Ovary (tissue), 7 donors: ENCODE measurements at regions not wholly inside any gene's neighbourhood (a gene's known extent, or its start where the extent isn't known, plus 50 kb on each side); places are given as distances from the start of the nearest gene placed in this dataset.

Source experiments
- DNase-seq, 5 donors: peaks; one replicate each; pipeline ENCODE4 v3.0.0-alpha.2; 2019 to 2020
- H3K27ac ChIP-seq, 2 donors: fragments of 200-600 bp; one replicate each; pipeline versions ENCODE4 v1.5.1 to v1.8.0; 2019 to 2022
- H3K27me3 ChIP-seq: fragments of 200-600 bp; one replicate; pipeline ENCODE4 v1.8.0; 2022
- H3K36me3 ChIP-seq: fragments of 200-600 bp; sonication (generic); one replicate; pipeline ENCODE4 v1.5.1; 2019
- H3K4me1 ChIP-seq: one replicate; pipeline ENCODE4 v1.8.1; 2013; ENCODE audit warnings: mild to moderate bottlenecking, moderate library complexity; ENCODE audit not compliant: insufficient read depth
- H3K4me3 ChIP-seq: fragments of 200-600 bp; sonication (generic); one replicate; pipeline ENCODE4 v1.5.1; 2017
- H3K9me3 ChIP-seq, 2 donors: fragments of 200-600 bp in 1 of 2; sonication (generic) in 1 of 2; one replicate each; pipeline versions ENCODE4 v1.5.1 to v1.8.1; 2013 to 2019; ENCODE audit warnings: mild to moderate bottlenecking in 1 of 2, moderate library complexity in 1 of 2
- EP300 ChIP-seq: sonication (generic); formaldehyde crosslinking; IDR thresholded peaks from one replicate; pipeline ENCODE4 v1.6.1; 2017; ENCODE audit warnings: antibody characterized with exemption
- POLR2A ChIP-seq: fragments of 450-650 bp; IDR thresholded peaks from one replicate; pipeline ENCODE4 v1.6.1; 2017; ENCODE audit warnings: antibody characterized with exemption, mild to moderate bottlenecking, moderate library complexity
- WGBS, 3 donors: extraction: QIAGEN DNeasy Blood & Tissue Kit in 1 of 3; methylation state at CpG; one replicate each; pipeline versions ENCODE4 v1.1.5 to v1.1.7; 2013 to 2017; 5-methylcytosine and 5-hydroxymethylcytosine counted together
- intact Hi-C, 4 donors: fragments of 100-400 bp; cut with DNase I; formaldehyde crosslinking; loops; one replicate each; pipeline versions ENCODE4 v1.11.0 to v1.15.1; 2022 to 2023
- TF ChIP-seq, protein P1 (sequence below), 3 donors: fragments of 450-650 bp in 2 of 3; fragments of 200-600 bp in 1 of 3; IDR thresholded peaks; one replicate each; pipeline versions ENCODE4 v1.5.1 to v1.8.0; 2016 to 2022; ENCODE audit warnings: antibody characterized with exemption in 3 of 3, mild to moderate bottlenecking in 1 of 3
- donor health status: DM: no; HTN: no; CAD: no; lungs with moderate emphysema.
- donor health status: DM: no; HTN: no; CAD: no.
- donor health status: Bipolar disorder and iron deficiency.
- donor health status: DM: no; HTN: no; CAD: no.
- donor health status: DM: yes; HTN: yes; CAD: no.

DNA sequence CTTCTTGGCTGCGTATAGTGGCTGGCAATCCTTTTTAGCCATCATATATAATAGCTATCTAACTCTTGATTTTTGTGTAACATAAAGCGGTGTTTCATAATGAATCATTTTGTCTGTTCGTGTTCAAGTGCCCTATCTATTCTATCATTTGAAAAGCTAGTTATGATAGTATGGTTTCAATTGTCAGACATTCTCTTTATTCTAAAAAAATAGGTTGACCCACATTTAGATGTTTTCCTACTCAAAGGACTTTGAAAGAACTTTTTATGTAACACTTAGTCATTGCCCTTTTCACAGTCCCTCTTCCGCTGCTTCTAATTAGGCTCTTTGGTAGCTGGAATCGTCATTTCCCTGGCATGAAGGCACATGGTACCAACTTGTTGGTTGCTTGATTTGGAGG is 272.2 kb upstream of the B3GALT2 start:
- intact Hi-C loops, result no loop called here
- no peaks in the 10 kb centered on the region for H3K9me3 ChIP-seq
- H3K27ac ChIP-seq, result no peak overlapping the region
- no peak for TF ChIP-seq POLR2A
- TF ChIP-seq EP300, result no peak
- TF ChIP-seq, protein P1, sequence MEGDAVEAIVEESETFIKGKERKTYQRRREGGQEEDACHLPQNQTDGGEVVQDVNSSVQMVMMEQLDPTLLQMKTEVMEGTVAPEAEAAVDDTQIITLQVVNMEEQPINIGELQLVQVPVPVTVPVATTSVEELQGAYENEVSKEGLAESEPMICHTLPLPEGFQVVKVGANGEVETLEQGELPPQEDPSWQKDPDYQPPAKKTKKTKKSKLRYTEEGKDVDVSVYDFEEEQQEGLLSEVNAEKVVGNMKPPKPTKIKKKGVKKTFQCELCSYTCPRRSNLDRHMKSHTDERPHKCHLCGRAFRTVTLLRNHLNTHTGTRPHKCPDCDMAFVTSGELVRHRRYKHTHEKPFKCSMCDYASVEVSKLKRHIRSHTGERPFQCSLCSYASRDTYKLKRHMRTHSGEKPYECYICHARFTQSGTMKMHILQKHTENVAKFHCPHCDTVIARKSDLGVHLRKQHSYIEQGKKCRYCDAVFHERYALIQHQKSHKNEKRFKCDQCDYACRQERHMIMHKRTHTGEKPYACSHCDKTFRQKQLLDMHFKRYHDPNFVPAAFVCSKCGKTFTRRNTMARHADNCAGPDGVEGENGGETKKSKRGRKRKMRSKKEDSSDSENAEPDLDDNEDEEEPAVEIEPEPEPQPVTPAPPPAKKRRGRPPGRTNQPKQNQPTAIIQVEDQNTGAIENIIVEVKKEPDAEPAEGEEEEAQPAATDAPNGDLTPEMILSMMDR (IDR thresholded peaks at IDR 0.05), result no peak
- H3K36me3 ChIP-seq, result no peaks in the 10 kb centered on the region
- DNase-seq, result no peak
- 91 to 96% (median 95%) methylated on average over 5 of the region's 5 CpGs for WGBS, 3 donors
- H3K27me3 ChIP-seq, result no peaks in the 10 kb centered on the region
- no peaks in the 10 kb centered on the region for H3K4me1 ChIP-seq
- no peak overlapping the region for H3K4me3 ChIP-seq

DNA sequence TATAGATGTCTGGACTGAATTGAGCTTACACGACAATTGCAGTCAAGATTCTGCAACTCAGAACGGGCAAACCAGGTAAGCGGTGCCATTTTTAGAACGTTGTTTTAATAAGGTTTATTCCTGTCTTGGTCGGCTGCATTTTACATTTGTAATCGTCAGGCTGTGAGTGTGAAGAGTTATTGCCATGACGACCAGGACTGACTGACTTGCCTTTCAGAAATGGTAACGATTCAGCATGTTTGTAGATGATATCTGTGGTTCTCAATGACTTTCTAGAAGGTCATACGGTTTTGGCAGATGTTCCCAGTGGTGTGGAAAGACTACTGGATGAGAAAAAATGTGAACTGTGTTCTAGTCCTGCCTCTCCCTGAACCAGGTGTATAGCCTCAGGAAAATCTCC is 271.3 kb upstream of the B3GALT2 start:
- Histone ChIP-seq H3K27ac (no peak overlapping the region), H3K27me3 (no peaks in the 10 kb centered on the region), H3K4me3 (no peak overlapping the region), H3K4me1 (no peaks in the 10 kb centered on the region), H3K36me3 (no peaks in the 10 kb centered on the region), H3K9me3 (no peaks in the 10 kb centered on the region)
- intact Hi-C loops, result no loop called here
- 69 to 72% (median 71%) methylated on average over 9 of the region's 9 CpGs for WGBS, 3 donors
- TF ChIP-seq, protein P1 (IDR thresholded peaks at IDR 0.05), result no peak
- TF ChIP-seq POLR2A (no peak), EP300 (no peak)
- no peak for DNase-seq

- 62 to 69% (median 69%) methylated on average over 2 of the region's 2 CpGs for WGBS, 3 donors
- TF ChIP-seq, protein P1 (IDR thresholded peaks at IDR 0.05), result no peak
- TF ChIP-seq EP300 (no peak), POLR2A (no peak)
- intact Hi-C loops, result no loop called here
These were observed 270.4 kb upstream of the B3GALT2 start for GRCh38 chr1:193456811-193457280.

DNA sequence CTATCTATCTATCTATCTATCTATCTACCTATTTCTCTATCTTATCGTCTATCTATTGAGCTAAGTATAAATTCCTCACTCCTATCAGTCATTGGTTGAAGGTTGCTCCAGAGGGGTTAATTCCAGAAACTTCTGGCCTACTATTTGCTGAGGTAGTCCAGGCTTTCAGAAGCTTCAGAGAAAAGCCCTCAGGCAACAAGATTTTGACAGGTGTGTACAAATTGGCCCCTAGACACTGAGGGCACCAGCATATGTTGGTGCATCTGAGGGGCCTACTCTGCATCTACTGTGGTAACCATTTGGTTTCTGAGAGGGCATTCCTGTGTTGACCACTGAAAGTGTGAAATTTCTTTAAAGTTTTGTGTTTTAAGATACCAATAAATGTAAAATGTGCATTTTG is 265.2 kb upstream of the B3GALT2 start:
- intact Hi-C loops, result no loop called here
- no peak overlapping the region for H3K27ac ChIP-seq
- no peak for DNase-seq
- WGBS, 3 donors, result 94 to 97% (median 95%) methylated on average over 1 of the region's 1 CpG
- TF ChIP-seq, protein P1 (IDR thresholded peaks at IDR 0.05), result no peak
- TF ChIP-seq EP300 (no peak), POLR2A (no peak)
- H3K27me3 ChIP-seq, result no peaks in the 10 kb centered on the region
- H3K4me1 ChIP-seq, result no peaks in the 10 kb centered on the region
- H3K36me3 ChIP-seq, result no peaks in the 10 kb centered on the region
- H3K9me3 ChIP-seq, result no peaks in the 10 kb centered on the region
- no peak overlapping the region for H3K4me3 ChIP-seq

More at GRCh38 chr1:193456811-193457280, 270.4 kb upstream of the B3GALT2 start:
- no peaks in the 10 kb centered on the region for H3K9me3 ChIP-seq
- no peaks in the 10 kb centered on the region for H3K36me3 ChIP-seq
- H3K4me3 ChIP-seq, result no peak overlapping the region
- H3K27me3 ChIP-seq, result no peaks in the 10 kb centered on the region
- H3K4me1 ChIP-seq, result no peaks in the 10 kb centered on the region
- DNase-seq, result no peak
- no peak overlapping the region for H3K27ac ChIP-seq
